Adrenal gland (tissue), 9 donors: ENCODE measurements at regions not wholly inside any gene's neighbourhood (a gene's known extent, or its start where the extent isn't known, plus 50 kb on each side); places are given as distances from the start of the nearest gene placed in this dataset.

ENCODE experiments used
- DNase-seq, 7 donors: peaks; one replicate each; pipeline ENCODE4 v3.0.0-alpha.2; 2019 to 2020
- H3K27ac ChIP-seq, 5 donors: fragments of 200-600 bp; sonication (generic) in 4 of 5; 1 replicate in 3 of 5; 2 replicates in 2 of 5; pipeline versions ENCODE4 v1.5.1 to v1.8.0; 2016 to 2020; ENCODE audit warnings: mild to moderate bottlenecking in 1 of 5
- H3K27me3 ChIP-seq: fragments of 200-600 bp; 2 replicates; pipeline ENCODE4 v1.8.0; 2021
- H3K36me3 ChIP-seq, 2 donors: fragments of 200-600 bp; replicated peaks in 1 of 2; 1 replicate in 1 of 2; 2 replicates in 1 of 2; pipeline versions ENCODE4 v1.5.1 to v1.8.0; 2018 to 2022
- H3K4me1 ChIP-seq, 2 donors: fragments of 200-600 bp; replicated peaks in 1 of 2; 1 replicate in 1 of 2; 2 replicates in 1 of 2; pipeline versions ENCODE4 v1.5.1 to v1.8.0; 2018 to 2021
- H3K4me3 ChIP-seq, 4 donors: fragments of 200-600 bp; sonication (generic) in 3 of 4; one replicate each; pipeline ENCODE4 v1.5.1; 2016 to 2018
- H3K9me3 ChIP-seq, 3 donors: fragments of 200-600 bp; sonication (generic) in 1 of 3; replicated peaks in 1 of 3; 1 replicate in 2 of 3; 2 replicates in 1 of 3; pipeline versions ENCODE4 v1.5.1 to v1.8.0; 2016 to 2021
- POLR2A ChIP-seq, 2 donors: fragments of 450-650 bp; IDR thresholded peaks; one replicate each; pipeline ENCODE4 v1.6.1; 2017; ENCODE audit warnings: antibody characterized with exemption in 2 of 2, mild to moderate bottlenecking in 2 of 2, moderate library complexity in 1 of 2
- WGBS, 4 donors: extraction: QIAGEN DNeasy Blood & Tissue Kit in 2 of 4; methylation state at CpG; one replicate each; pipeline versions ENCODE4 v1.1.5 to v1.1.7; 2013 to 2017; 5-methylcytosine and 5-hydroxymethylcytosine counted together
- intact Hi-C, 2 donors: fragments of 100-400 bp; cut with DNase I; formaldehyde crosslinking; loops; one replicate each; pipeline versions ENCODE4 v1.14.1 to v1.15.0; 2022 to 2023
- TF ChIP-seq, protein P1 (sequence below), 6 experiments: fragments of 450-650 bp in 4 of 6; fragments of 200-600 bp in 2 of 6; sonication (generic) in 1 of 6; IDR thresholded peaks; 1 replicate in 5 of 6; 2 replicates in 1 of 6; pipeline versions ENCODE4 v1.5.1 to v1.8.0; 2016 to 2021; ENCODE audit warnings: antibody characterized with exemption in 6 of 6, mild to moderate bottlenecking in 2 of 6, moderate library complexity in 1 of 6
- donor health status: healthy with polysubstance abuse.
- donor health status: Bipolar disorder and iron deficiency.
- donor health status: DM: yes; HTN: yes; CAD: no.
- donor health status: DM: no; HTN: no; CAD: no.
- donor health status: DM: no; HTN: no; CAD: no.

DNA sequence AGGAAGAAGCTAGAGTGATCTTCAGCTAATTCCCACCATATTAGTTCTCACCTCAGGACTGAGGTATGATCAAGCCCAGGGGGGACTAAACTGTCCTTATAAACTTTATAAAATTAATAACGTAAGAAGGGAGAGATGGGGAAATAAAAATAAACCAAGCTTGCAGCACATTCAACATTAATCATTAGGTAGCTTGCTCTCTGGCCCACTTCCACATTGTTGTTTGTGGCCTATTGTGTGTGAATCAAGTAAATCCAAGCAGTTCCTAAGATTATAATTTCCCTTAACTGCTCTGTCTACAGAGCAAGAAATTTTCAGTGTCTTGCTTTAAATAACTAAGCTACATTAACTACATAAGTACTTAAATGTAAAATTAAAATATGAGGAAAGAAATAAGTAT, 131.3 kb upstream of the ABCA1 start:
- TF ChIP-seq, protein P1, sequence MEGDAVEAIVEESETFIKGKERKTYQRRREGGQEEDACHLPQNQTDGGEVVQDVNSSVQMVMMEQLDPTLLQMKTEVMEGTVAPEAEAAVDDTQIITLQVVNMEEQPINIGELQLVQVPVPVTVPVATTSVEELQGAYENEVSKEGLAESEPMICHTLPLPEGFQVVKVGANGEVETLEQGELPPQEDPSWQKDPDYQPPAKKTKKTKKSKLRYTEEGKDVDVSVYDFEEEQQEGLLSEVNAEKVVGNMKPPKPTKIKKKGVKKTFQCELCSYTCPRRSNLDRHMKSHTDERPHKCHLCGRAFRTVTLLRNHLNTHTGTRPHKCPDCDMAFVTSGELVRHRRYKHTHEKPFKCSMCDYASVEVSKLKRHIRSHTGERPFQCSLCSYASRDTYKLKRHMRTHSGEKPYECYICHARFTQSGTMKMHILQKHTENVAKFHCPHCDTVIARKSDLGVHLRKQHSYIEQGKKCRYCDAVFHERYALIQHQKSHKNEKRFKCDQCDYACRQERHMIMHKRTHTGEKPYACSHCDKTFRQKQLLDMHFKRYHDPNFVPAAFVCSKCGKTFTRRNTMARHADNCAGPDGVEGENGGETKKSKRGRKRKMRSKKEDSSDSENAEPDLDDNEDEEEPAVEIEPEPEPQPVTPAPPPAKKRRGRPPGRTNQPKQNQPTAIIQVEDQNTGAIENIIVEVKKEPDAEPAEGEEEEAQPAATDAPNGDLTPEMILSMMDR (IDR thresholded peaks at IDR 0.05): no peak
- no peak for TF ChIP-seq POLR2A (IDR thresholded peaks at IDR 0.05)
- H3K27me3 ChIP-seq: no peaks in the 10 kb centered on the region
- no peaks in the 10 kb centered on the region for H3K9me3 ChIP-seq
- intact Hi-C loops: no loop called here
- H3K27ac ChIP-seq: peak overlapping the region in 1 of 5 donors; percentile 54
- H3K4me1 ChIP-seq: peaks cover 15 to 42% of the 10 kb centered on the region in 2 donors
- peak in 3 of 7 donors; percentile 45 to 76 (median 73) for DNase-seq
- 17 to 26% (median 24%) methylated on average over 1 of the region's 1 CpG for WGBS, 4 donors
- no peak overlapping the region for H3K4me3 ChIP-seq
- no peaks in the 10 kb centered on the region for H3K36me3 ChIP-seq

DNA sequence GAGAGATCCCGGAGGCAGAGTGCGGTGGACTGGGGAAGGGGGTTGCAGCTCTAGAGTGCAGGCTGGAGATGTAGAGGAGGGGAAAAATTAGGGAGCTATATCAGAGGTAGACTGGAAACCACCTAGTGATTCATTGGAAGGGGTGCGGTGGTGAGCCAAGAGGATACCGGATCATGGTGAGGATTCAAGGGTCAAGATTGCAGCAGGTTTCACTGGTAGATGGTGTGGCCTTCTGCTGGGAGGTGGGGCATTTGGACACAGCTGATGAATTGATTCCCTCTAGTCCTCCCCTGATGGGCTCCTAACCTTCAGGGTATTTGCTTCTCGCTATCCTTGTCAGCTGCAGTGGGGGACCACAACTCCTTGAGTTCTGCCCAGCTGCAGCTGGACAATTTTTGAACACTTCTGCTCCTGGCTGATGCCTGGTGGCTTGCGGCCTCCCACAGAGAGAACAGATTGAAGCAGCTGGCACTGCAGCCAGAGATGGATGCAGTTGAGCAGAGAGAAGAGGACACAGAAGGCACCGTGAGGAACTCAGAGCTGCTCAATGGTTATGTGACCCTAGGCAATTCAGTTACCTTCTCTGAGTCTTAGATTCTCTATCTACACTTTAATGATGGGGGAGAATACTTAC, 134.4 kb upstream of the ABCA1 start:
- Histone ChIP-seq H3K27me3 (no peaks in the 10 kb centered on the region), H3K9me3 (no peaks in the 10 kb centered on the region), H3K4me3 (no peak overlapping the region), H3K36me3 (no peaks in the 10 kb centered on the region), H3K4me1 (peaks cover 24 to 34% of the 10 kb centered on the region in 2 donors), H3K27ac (peak overlapping the region in 2 of 5 donors; percentile 90 to 95)
- WGBS, 4 donors: 76 to 92% (median 89%) methylated on average over 5 to 7 of the region's 7 CpGs
- intact Hi-C loops: loop anchor here in 1 of 2 donors (10.0 kb wide), 1 partner anchor 128 kb away; no protein-coding TSS in a partner anchor
- TF ChIP-seq, protein P1 (IDR thresholded peaks at IDR 0.05): no peak
- TF ChIP-seq POLR2A (IDR thresholded peaks at IDR 0.05): no peak
- DNase-seq: no peak

DNA sequence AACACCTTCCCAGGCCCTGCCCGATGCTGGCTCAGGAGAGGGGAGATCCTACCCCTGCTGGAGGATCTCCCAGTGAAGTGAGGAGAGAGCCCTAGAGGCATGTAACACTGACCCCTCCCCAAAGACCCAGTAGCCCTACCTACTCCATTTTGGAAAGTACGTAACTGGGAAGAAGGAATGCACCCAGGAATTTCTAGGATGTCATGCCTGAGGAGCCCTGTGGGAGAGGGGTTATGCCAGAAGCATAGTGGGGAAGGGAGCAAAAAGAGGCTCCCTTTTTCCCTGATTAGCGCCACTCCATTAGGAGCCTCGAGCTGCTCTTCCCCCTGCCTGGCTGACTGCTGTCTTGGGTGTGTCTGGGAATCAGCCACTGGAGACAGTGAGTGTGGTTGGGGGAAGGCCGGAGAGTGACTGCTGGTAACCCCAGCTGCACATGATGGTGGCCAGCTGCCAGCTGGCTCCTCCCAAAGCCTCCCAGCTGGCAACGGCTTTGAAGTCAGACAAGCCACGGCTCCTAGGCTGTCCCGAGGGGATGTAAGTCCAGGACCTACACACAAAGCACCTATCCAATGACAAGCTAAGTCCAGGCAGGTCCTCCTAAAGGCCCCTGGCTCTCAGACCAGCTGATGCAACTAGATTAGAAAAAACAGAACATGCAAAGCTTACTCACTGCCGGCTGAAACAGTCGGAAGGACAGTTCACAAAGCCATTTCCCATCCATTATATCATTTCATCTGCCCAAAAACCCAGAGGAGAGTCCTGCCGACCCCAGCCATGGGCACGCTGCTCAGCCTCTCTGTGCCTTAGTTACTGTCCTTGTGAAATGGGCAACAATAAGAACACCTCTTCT, 136.5 kb upstream of the ABCA1 start:
- DNase-seq: peak; percentile 92 to 99 (median 97)
- TF ChIP-seq, protein P1 (IDR thresholded peaks at IDR 0.05): peak in 2 of 6 experiments; percentile 8 to 29
- peak; percentile 48 to 93 for TF ChIP-seq POLR2A (IDR thresholded peaks at IDR 0.05)
- 8 to 19% (median 13%) methylated on average over 9 to 12 of the region's 12 CpGs for WGBS, 4 donors
- intact Hi-C loops: loop anchor here (5.0 to 10.0 kb wide), 2 partner anchors 88 to 130 kb away; no protein-coding TSS in a partner anchor
- peaks cover 0 to 5% (median 0%) of the 10 kb centered on the region in 3 donors for H3K9me3 ChIP-seq
- H3K27me3 ChIP-seq: no peaks in the 10 kb centered on the region
- H3K36me3 ChIP-seq: no peaks in the 10 kb centered on the region
- H3K4me3 ChIP-seq: peak overlapping the region in 1 of 4 donors; percentile 5
- peaks cover 24 to 27% of the 10 kb centered on the region in 2 donors for H3K4me1 ChIP-seq
- H3K27ac ChIP-seq: peak overlapping the region; percentile 77 to 98 (median 94)
